A549 (cell line): ENCODE measurements at regions not wholly inside any gene's neighbourhood (a gene's known extent, or its start where the extent isn't known, plus 50 kb on each side); places are given as distances from the start of the nearest gene placed in this dataset.

Source experiments
- BCL3 ChIP-seq: fragments of >200 bp; sonication (Bioruptor Twin); formaldehyde crosslinking; IDR thresholded peaks from 3 replicates; pipeline ENCODE4 v1.6.1; 2016
- CHD4 ChIP-seq: fragments of 200-600 bp; sonication (generic); IDR thresholded peaks from 2 replicates; pipeline ENCODE4 v1.6.1; 2016; ENCODE audit warnings: antibody characterized with exemption, mild to moderate bottlenecking, borderline replicate concordance
- CTCF ChIP-seq: fragments of >200 bp; sonication (Bioruptor Twin); formaldehyde crosslinking; IDR thresholded peaks from 3 replicates; pipeline ENCODE4 v1.5.1; 2016
- ESRRA ChIP-seq: fragments of 150-350 bp; IDR thresholded peaks from 2 replicates; pipeline ENCODE4 v1.6.1; 2014; ENCODE audit warnings: mild to moderate bottlenecking, low read length, borderline replicate concordance
- KDM1A ChIP-seq: fragments of 200-600 bp; sonication (generic); IDR thresholded peaks from 2 replicates; pipeline ENCODE4 v1.6.1; 2016; ENCODE audit warnings: low read depth, mild to moderate bottlenecking
- POLR2A ChIP-seq: IDR thresholded peaks from 2 replicates; pipeline ENCODE4 v1.6.1; 2012; ENCODE audit warnings: mild to moderate bottlenecking, low read length
- RAD21 ChIP-seq, 2 experiments: fragments of >200 bp in 1 of 2; sonication (Bioruptor Twin) in 1 of 2; formaldehyde crosslinking in 1 of 2; IDR thresholded peaks in 1 of 2; conservative IDR thresholded peaks in 1 of 2; 2 replicates in 1 of 2; 3 replicates in 1 of 2; pipeline ENCODE4 v1.6.1; 2012 to 2018; ENCODE audit warnings: inconsistent platforms in 1 of 2
- RCOR1 ChIP-seq: fragments of 150-350 bp; IDR thresholded peaks from 2 replicates; pipeline ENCODE4 v1.6.1; 2014; ENCODE audit warnings: antibody characterized with exemption, low read length, low read depth
- SMC3 ChIP-seq: fragments of >200 bp; sonication (Bioruptor Twin); formaldehyde crosslinking; IDR thresholded peaks from 3 replicates; pipeline ENCODE4 v1.6.1; 2018; ENCODE audit warnings: inconsistent platforms
- TF ChIP-seq, protein P1 (sequence below): fragments of 450-650 bp; IDR thresholded peaks from 2 replicates; pipeline ENCODE4 v1.6.1; 2014; ENCODE audit warnings: antibody characterized with exemption
- TF ChIP-seq, protein P2 (sequence below): fragments of 150-350 bp; IDR thresholded peaks from 2 replicates; pipeline ENCODE4 v1.6.1; 2014; ENCODE audit warnings: low read depth, mild to moderate bottlenecking, low read length
- TF ChIP-seq, protein P3 (sequence below): IDR thresholded peaks from 2 replicates; pipeline ENCODE4 v1.6.1; 2012

- TF ChIP-seq CTCF (no peak), SMC3 (no peak), RCOR1 (no peak), ESRRA (no peak), RAD21 (conservative IDR thresholded peaks at IDR 0.05 in 1 of 2, IDR thresholded peaks at IDR 0.05 in 1 of 2) (no peak), POLR2A (no peak), KDM1A (no peak), CHD4 (no peak), BCL3 (no peak)
- TF ChIP-seq, protein P1, sequence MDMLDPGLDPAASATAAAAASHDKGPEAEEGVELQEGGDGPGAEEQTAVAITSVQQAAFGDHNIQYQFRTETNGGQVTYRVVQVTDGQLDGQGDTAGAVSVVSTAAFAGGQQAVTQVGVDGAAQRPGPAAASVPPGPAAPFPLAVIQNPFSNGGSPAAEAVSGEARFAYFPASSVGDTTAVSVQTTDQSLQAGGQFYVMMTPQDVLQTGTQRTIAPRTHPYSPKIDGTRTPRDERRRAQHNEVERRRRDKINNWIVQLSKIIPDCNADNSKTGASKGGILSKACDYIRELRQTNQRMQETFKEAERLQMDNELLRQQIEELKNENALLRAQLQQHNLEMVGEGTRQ, result no peak
- TF ChIP-seq, protein P2, sequence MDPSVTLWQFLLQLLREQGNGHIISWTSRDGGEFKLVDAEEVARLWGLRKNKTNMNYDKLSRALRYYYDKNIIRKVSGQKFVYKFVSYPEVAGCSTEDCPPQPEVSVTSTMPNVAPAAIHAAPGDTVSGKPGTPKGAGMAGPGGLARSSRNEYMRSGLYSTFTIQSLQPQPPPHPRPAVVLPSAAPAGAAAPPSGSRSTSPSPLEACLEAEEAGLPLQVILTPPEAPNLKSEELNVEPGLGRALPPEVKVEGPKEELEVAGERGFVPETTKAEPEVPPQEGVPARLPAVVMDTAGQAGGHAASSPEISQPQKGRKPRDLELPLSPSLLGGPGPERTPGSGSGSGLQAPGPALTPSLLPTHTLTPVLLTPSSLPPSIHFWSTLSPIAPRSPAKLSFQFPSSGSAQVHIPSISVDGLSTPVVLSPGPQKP, result no peak
- TF ChIP-seq, protein P3, sequence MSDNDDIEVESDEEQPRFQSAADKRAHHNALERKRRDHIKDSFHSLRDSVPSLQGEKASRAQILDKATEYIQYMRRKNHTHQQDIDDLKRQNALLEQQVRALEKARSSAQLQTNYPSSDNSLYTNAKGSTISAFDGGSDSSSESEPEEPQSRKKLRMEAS, result no peak
These were observed 958.2 kb downstream of the GRID1 start for GRCh38 chr10:85408388-85408787.
